Glutamatergic neuron (in vitro differentiated cells): ENCODE measurements at regions not wholly inside any gene's neighbourhood (a gene's known extent, or its start where the extent isn't known, plus 50 kb on each side); places are given as distances from the start of the nearest gene placed in this dataset.

Source experiments
- DNase-seq: peaks from one replicate; pipeline ENCODE4 v3.0.0; 2022
- H3K27ac Mint-ChIP-seq: one replicate; pipeline ENCODE4 v1.8.0; 2020; ENCODE audit warnings: mild to moderate bottlenecking, mixed read lengths, inconsistent platforms; ENCODE audit not compliant: unreplicated experiment
- H3K27me3 Mint-ChIP-seq: one replicate; pipeline ENCODE4 v1.8.0; 2020; ENCODE audit warnings: mild to moderate bottlenecking, moderate library complexity, mixed read lengths, inconsistent platforms; ENCODE audit not compliant: unreplicated experiment
- H3K36me3 Mint-ChIP-seq: one replicate; pipeline ENCODE4 v1.8.0; 2020; ENCODE audit warnings: mild to moderate bottlenecking, mixed read lengths, inconsistent platforms; ENCODE audit not compliant: unreplicated experiment
- H3K4me1 Mint-ChIP-seq: one replicate; pipeline ENCODE4 v1.8.0; 2020; ENCODE audit warnings: mild to moderate bottlenecking, low read depth, mixed read lengths, inconsistent platforms; ENCODE audit not compliant: unreplicated experiment
- H3K4me3 Mint-ChIP-seq: one replicate; pipeline ENCODE4 v1.8.0; 2020; ENCODE audit warnings: mild to moderate bottlenecking, mixed read lengths, inconsistent platforms; ENCODE audit not compliant: unreplicated experiment
- H3K9me3 Mint-ChIP-seq: one replicate; pipeline ENCODE4 v1.8.0; 2020; ENCODE audit warnings: mild to moderate bottlenecking, moderate library complexity, mixed read lengths, inconsistent platforms; ENCODE audit not compliant: unreplicated experiment
- CTCF ChIP-seq: fragments of 200-600 bp; sonication (generic); IDR thresholded peaks from one replicate; pipeline ENCODE4 v1.5.0; 2021; ENCODE audit not compliant: partially characterized antibody, unreplicated experiment

DNA sequence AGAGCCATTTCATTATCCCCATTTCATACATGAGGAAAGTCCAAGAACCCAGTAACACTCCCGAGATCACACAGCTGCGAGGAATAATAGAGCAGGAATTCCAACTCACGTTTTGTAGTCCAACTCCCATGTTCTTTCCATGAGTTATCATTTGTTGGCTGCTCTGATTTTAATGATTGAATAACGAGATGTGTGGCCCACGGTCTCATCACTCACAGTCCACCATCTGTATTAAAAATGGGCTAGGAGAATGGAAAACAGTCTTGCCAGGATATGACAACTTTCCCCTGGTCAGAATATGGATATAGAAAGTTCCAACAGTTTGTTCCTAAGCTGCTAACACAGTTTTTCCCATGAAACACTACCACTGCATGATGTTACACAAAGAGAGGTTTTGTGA is 147.5 kb downstream of the METTL4 start:
- DNase-seq = no peak
- Mint-ChIP-seq H3K27me3 (no peaks in the 10 kb centered on the region), H3K4me1 (no peaks in the 10 kb centered on the region), H3K9me3 (no peaks in the 10 kb centered on the region), H3K36me3 (no peaks in the 10 kb centered on the region), H3K4me3 (no peak overlapping the region), H3K27ac (no peak overlapping the region)
- no peak for TF ChIP-seq CTCF

DNA sequence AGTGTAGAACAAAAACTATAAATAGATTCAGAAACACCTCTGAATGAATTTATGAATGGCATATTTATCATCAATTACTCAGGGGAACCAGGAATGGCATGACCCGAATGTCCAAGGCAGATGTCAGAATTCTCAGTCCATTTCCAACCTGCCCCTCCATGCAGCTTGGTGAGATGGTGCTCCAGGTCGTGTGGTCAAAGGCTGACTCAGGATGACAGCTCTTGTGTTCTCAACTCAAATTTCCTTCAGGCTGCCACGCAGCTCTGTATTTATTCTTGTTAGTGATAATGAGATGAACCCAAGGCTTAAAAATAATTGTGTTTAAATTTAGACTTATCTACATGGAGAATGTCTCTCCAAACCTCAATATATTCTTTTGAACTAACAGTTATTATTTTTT is 146.9 kb downstream of the METTL4 start:
- Mint-ChIP-seq H3K36me3 (no peaks in the 10 kb centered on the region), H3K27ac (no peak overlapping the region), H3K4me3 (no peak overlapping the region), H3K27me3 (no peaks in the 10 kb centered on the region), H3K4me1 (no peaks in the 10 kb centered on the region), H3K9me3 (no peaks in the 10 kb centered on the region)
- DNase-seq = no peak
- no peak for TF ChIP-seq CTCF

DNA sequence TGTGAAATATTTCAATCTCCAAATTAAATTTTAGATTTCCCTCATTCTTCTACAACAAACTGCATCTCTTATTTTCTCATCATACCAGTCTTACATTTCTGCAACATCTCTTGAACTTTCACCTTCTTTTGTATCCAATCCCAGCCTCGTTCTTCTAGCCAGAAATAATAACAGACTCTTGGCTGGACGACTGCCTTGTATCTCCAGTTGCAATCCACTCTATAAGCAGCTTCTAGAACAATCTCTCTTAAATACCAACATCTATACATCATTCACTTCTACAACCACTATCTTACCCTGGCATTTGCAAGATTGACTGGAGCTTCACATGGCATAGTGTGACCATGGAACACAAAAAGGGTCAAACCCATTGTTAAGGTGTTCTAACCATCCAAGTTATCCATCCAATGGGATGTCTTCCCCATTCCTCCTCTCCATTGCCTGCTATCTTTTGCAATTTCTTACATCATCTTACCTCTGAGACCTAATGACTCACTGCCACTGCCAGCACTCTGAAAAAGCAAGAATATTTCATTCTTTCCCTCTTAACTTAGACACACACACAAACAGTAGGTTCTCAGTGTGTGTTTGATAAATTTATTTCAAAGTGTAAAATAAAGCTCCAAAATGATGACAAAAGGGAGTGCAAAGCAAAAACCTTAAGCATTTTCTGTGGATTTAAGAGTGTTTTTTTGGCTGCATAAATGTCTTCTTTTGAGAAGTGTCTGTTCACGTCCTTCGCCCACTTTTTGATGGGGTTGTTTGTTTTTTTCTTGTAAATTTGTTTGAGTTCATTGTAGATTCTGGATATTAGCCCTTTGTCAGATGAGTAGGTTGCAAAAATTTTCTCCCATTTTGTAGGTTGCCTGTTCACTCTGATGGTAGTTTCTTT is 145.6 kb downstream of the METTL4 start:
- H3K36me3 Mint-ChIP-seq = no peaks in the 10 kb centered on the region
- H3K4me1 Mint-ChIP-seq = no peaks in the 10 kb centered on the region
- no peaks in the 10 kb centered on the region for H3K27me3 Mint-ChIP-seq
- no peak for TF ChIP-seq CTCF
- no peak overlapping the region for H3K4me3 Mint-ChIP-seq
- no peak for DNase-seq
- H3K27ac Mint-ChIP-seq = no peak overlapping the region
- H3K9me3 Mint-ChIP-seq = no peaks in the 10 kb centered on the region

GRCh38 chr18:2430191-2430590 is 141.1 kb downstream of the METTL4 start:
- Mint-ChIP-seq H3K4me3 (no peak overlapping the region), H3K27ac (no peak overlapping the region), H3K27me3 (no peaks in the 10 kb centered on the region), H3K4me1 (no peaks in the 10 kb centered on the region), H3K9me3 (no peaks in the 10 kb centered on the region), H3K36me3 (no peaks in the 10 kb centered on the region)
- DNase-seq = no peak
- TF ChIP-seq CTCF = no peak

- Mint-ChIP-seq H3K4me3 (no peak overlapping the region), H3K27ac (no peak overlapping the region), H3K36me3 (no peaks in the 10 kb centered on the region), H3K4me1 (no peaks in the 10 kb centered on the region), H3K27me3 (no peaks in the 10 kb centered on the region), H3K9me3 (no peaks in the 10 kb centered on the region)
- TF ChIP-seq CTCF = no peak
- DNase-seq = no peak
These were observed 139.5 kb downstream of the METTL4 start for GRCh38 chr18:2431806-2432205.
